HepG2 (cell line): ENCODE measurements at regions not wholly inside any gene's neighbourhood (a gene's known extent, or its start where the extent isn't known, plus 50 kb on each side); places are given as distances from the start of the nearest gene placed in this dataset.

Source experiments
- ATAC-seq: fragments of 200-7000 bp; cut with Tn5 transposase; 3 replicates; pipeline ENCODE4 v1.9.1; 2020; ENCODE audit warnings: mild to moderate bottlenecking, moderate library complexity
- BruUV-seq: library from RNA; stranded (reverse); fragments of 400-500 nt; replicated peaks from 2 replicates; lab custom pipeline; 2021; lab: Mats Ljungman, UMichigan
- CTCF ChIA-PET: fragments of 300-600 bp; formaldehyde crosslinking; extraction: SDS; loops from one replicate; lab custom pipeline; 2021; ENCODE audit warnings: low total read pairs, inconsistent platforms, low intra/inter-chr PET ratio; lab: Yijun Ruan, JAX
- POLR2A ChIA-PET: fragments of 350-600 bp; sonication (Branson Sonifier 250); formaldehyde crosslinking; loops from one replicate; lab custom pipeline; 2020; ENCODE audit warnings: antibody characterized with exemption, inconsistent platforms; lab: Yijun Ruan, JAX
- DNase-seq: peaks from one replicate; pipeline ENCODE4 v3.0.0-alpha.2; 2015; ENCODE audit warnings: low spot score
- FAIRE-seq: peaks from 3 replicates; lab custom pipeline; 2011; peaks lifted over from hg19 to GRCh38; lab: Jason Lieb, UNC
- H2AFZ ChIP-seq: one replicate; pipeline ENCODE4 v1.6.1; 2011; ENCODE audit warnings: low read length, inconsistent platforms
- H3K27ac ChIP-seq: fragments of 300-600 bp; 3 replicates; pipeline ENCODE4 v1.8.0; 2011; ENCODE audit warnings: mixed run types, mild to moderate bottlenecking, mixed read lengths, low read length, inconsistent platforms; ENCODE audit not compliant: insufficient read depth; ENCODE audit errors: extremely low read length
- H3K27me3 ChIP-seq, 2 experiments: fragments of 200-600 bp in 1 of 2; 2 replicates in 1 of 2; 3 replicates in 1 of 2; pipeline versions ENCODE4 v1.6.0 to v1.8.0; 2011; ENCODE audit warnings: low read length in 2 of 2, mild to moderate bottlenecking in 2 of 2, moderate library complexity in 2 of 2, inconsistent platforms in 1 of 2; ENCODE audit not compliant: insufficient read depth in 2 of 2, control insufficient read depth in 1 of 2
- H3K36me3 ChIP-seq, 2 experiments: fragments of 200-600 bp in 1 of 2; replicated peaks in 1 of 2; 2 replicates in 1 of 2; 3 replicates in 1 of 2; pipeline versions ENCODE4 v1.5.1 to v1.8.0; 2011; ENCODE audit warnings: low read length in 2 of 2, inconsistent platforms in 1 of 2; ENCODE audit not compliant: insufficient read depth in 2 of 2, control insufficient read depth in 1 of 2
- H3K4me1 ChIP-seq: 2 replicates; pipeline ENCODE4 v1.5.1; 2012; ENCODE audit warnings: low read length, inconsistent platforms; ENCODE audit not compliant: insufficient read depth
- H3K4me2 ChIP-seq: 2 replicates; pipeline ENCODE4 v1.6.0; 2011; ENCODE audit warnings: low read depth, low read length, inconsistent platforms
- H3K4me3 ChIP-seq, 3 experiments: fragments of 200-600 bp in 1 of 3; sonication (generic), shearing (Covaris generic) in 1 of 3; replicated peaks in 1 of 3; 2 replicates each; pipeline ENCODE4 v1.5.1; 2011 to 2016; ENCODE audit warnings: low read length in 3 of 3, inconsistent platforms in 2 of 3, low read depth in 2 of 3, mild to moderate bottlenecking in 2 of 3, control low read depth in 1 of 3, mixed read lengths in 1 of 3; ENCODE audit not compliant: insufficient read depth in 1 of 3
- H3K79me2 ChIP-seq: one replicate; pipeline ENCODE4 v1.6.1; 2011; ENCODE audit warnings: low read length, inconsistent platforms; ENCODE audit not compliant: insufficient read depth
- H3K9ac ChIP-seq: 2 replicates; pipeline ENCODE4 v1.6.0; 2011; ENCODE audit warnings: mild to moderate bottlenecking, low read depth, low read length, inconsistent platforms; ENCODE audit not compliant: insufficient read depth
- H3K9me3 ChIP-seq: 2 replicates; pipeline ENCODE4 v1.5.1; 2012; ENCODE audit warnings: mild to moderate bottlenecking, low read length
- H4K20me1 ChIP-seq: 2 replicates; pipeline ENCODE4 v1.6.0; 2011; ENCODE audit warnings: inconsistent platforms, mild to moderate bottlenecking, low read length, moderate library complexity; ENCODE audit not compliant: insufficient read depth
- ARID3A ChIP-seq: IDR thresholded peaks from 2 replicates; pipeline ENCODE4 v1.6.1; 2012; ENCODE audit warnings: low read depth, low read length, improper control_type of control experiment
- ATF7 ChIP-seq, 2 experiments: fragments of 450-650 bp in 1 of 2; sonication (generic) in 1 of 2; formaldehyde crosslinking in 1 of 2; IDR thresholded peaks; 2 replicates each; pipeline versions ENCODE4 v1.4.0 to v1.6.1; 2016 to 2020; ENCODE audit warnings: antibody characterized with exemption in 1 of 2, mild to moderate bottlenecking in 1 of 2, missing genetic modification reagents in 1 of 2
- CEBPZ ChIP-seq: IDR thresholded peaks from 2 replicates; pipeline ENCODE4 v1.6.1; 2012; ENCODE audit warnings: low read length, improper control_type of control experiment
- HNRNPL ChIP-seq: fragments of 200-400 bp; formaldehyde crosslinking; IDR thresholded peaks from 2 replicates; pipeline ENCODE4 v1.6.1; 2017; ENCODE audit warnings: mild to moderate bottlenecking, low read depth, low read length
- IKZF5 ChIP-seq: IDR thresholded peaks from 2 replicates; pipeline ENCODE4 v1.6.1; 2018; ENCODE audit warnings: missing genetic modification reagents, mild to moderate bottlenecking, missing compliant biosample characterization
- KLF13 ChIP-seq: sonication (generic); formaldehyde crosslinking; IDR thresholded peaks from 2 replicates; pipeline ENCODE4 v1.4.0; 2020; ENCODE audit warnings: mild to moderate bottlenecking, missing genetic modification reagents
- MTF2 ChIP-seq: sonication (generic); formaldehyde crosslinking; IDR thresholded peaks from 2 replicates; pipeline ENCODE4 v1.5.0; 2020; ENCODE audit warnings: missing genetic modification reagents, borderline replicate concordance
- ZNF121 ChIP-seq: sonication (generic); formaldehyde crosslinking; IDR thresholded peaks from 2 replicates; pipeline ENCODE4 v1.5.0; 2020; ENCODE audit warnings: mild to moderate bottlenecking, missing genetic modification reagents
- WGBS: methylation state at CpG from one replicate; pipeline ENCODE4 v1.1.6; 2017; ENCODE audit warnings: low lambda C conversion rate; 5-methylcytosine and 5-hydroxymethylcytosine counted together
- in situ Hi-C: cut with HindIII; loops from 2 replicates; pipeline ENCODE4 v1.10.0; 2017; ENCODE audit warnings: low pct_unique_long_range_greater_than_20kb; ENCODE audit not compliant: extremely low pct_ligation_motif_present
- intact Hi-C: fragments of 100-400 bp; cut with micrococcal nuclease; formaldehyde crosslinking; loops from one replicate; pipeline ENCODE4 v1.10.0; 2022; ENCODE audit not compliant: unreplicated experiment

GRCh38 chr9:85339338-85339737, 402.4 kb downstream of the AGTPBP1 start:
- Histone ChIP-seq H3K79me2 (no peaks in the 10 kb centered on the region), H3K9ac (no peak overlapping the region), H4K20me1 (no peaks in the 10 kb centered on the region), H2AFZ (no peak overlapping the region), H3K27me3 (peaks cover 3 to 5% of the 10 kb centered on the region in 2 experiments; a peak in 3 of 5 replicates), H3K36me3 (no peaks in the 10 kb centered on the region), H3K9me3 (no peaks in the 10 kb centered on the region), H3K4me3 (no peak overlapping the region), H3K27ac (no peak overlapping the region), H3K4me2 (no peak overlapping the region), H3K4me1 (no peaks in the 10 kb centered on the region)
- BruUV-seq, result no TSS peak
- intact Hi-C loops (no loop called here), in situ Hi-C loops (no loop called here)
- DNase-seq, result no peak
- TF ChIP-seq ATF7 (IDR thresholded peaks at IDR 0.05), result peak; percentile 53
- no peak for TF ChIP-seq ATF7 (CRISPR knock-in tag; IDR thresholded peaks at IDR 0.05)
- TF ChIP-seq IKZF5 (CRISPR knock-in tag), result no peak
- no peak for ATAC-seq
- ChIA-PET CTCF (no interaction called here), POLR2A (no interaction called here)
- FAIRE-seq, result no peak
- 1% methylated on average over 2 of the region's 2 CpGs for WGBS

- H3K27me3 ChIP-seq, result peaks cover 2 to 3% of the 10 kb centered on the region in 2 experiments; a peak in 2 of 5 replicates
- intact Hi-C loops (no loop called here), in situ Hi-C loops (no loop called here)
- CTCF ChIA-PET, result no interaction called here
- no TSS peak for BruUV-seq
- no peaks in the 10 kb centered on the region for H3K9me3 ChIP-seq
- H3K9ac ChIP-seq, result no peak overlapping the region
- WGBS, result 5% methylated on average over 2 of the region's 2 CpGs
- H3K4me3 ChIP-seq, result no peak overlapping the region
- TF ChIP-seq CEBPZ, result no peak
- no peak for TF ChIP-seq HNRNPL
- TF ChIP-seq ZNF121 (CRISPR knock-in tag), result no peak
- TF ChIP-seq KLF13 (CRISPR knock-in tag), result no peak
- TF ChIP-seq ARID3A, result no peak
- TF ChIP-seq MTF2 (CRISPR knock-in tag), result no peak
- DNase-seq (no peak), FAIRE-seq (no peak), ATAC-seq (no peak)
- H3K79me2 ChIP-seq, result no peaks in the 10 kb centered on the region
- no peak overlapping the region for H2AFZ ChIP-seq
- no peak overlapping the region for H3K27ac ChIP-seq
- no peaks in the 10 kb centered on the region for H3K4me1 ChIP-seq
- H4K20me1 ChIP-seq, result no peaks in the 10 kb centered on the region
- no peaks in the 10 kb centered on the region for H3K36me3 ChIP-seq
- POLR2A ChIA-PET, result no interaction called here
- no peak overlapping the region for H3K4me2 ChIP-seq
These were observed 407.5 kb downstream of the AGTPBP1 start for GRCh38 chr9:85334228-85334627.
